SK-N-SH (cell line): ENCODE measurements at regions not wholly inside any gene's neighbourhood (a gene's known extent, or its start where the extent isn't known, plus 50 kb on each side); places are given as distances from the start of the nearest gene placed in this dataset.

ENCODE experiments used
- CTCF ChIA-PET: fragments of 300-600, 350-600 bp; formaldehyde crosslinking; extraction: SDS; loops from one replicate; lab custom pipeline; 2021; lab: Yijun Ruan, JAX
- POLR2A ChIA-PET: fragments of 350-600 bp; sonication (Branson Sonifier 250); formaldehyde crosslinking; extraction: SDS; loops from one replicate; lab custom pipeline; 2020; ENCODE audit warnings: antibody characterized with exemption, inconsistent platforms; lab: Yijun Ruan, JAX
- DNase-seq: peaks from one replicate; pipeline ENCODE4 v3.0.0; 2012
- H2AFZ ChIP-seq: fragments of 200-600 bp; sonication (generic); 2 replicates; pipeline ENCODE4 v1.8.1; 2016; ENCODE audit warnings: antibody characterized with exemption, mild to moderate bottlenecking, low read depth
- H3F3A ChIP-seq: fragments of 200-600 bp; sonication (generic); replicated peaks from 2 replicates; pipeline ENCODE3; 2016; ENCODE audit warnings: antibody characterized with exemption, mild to moderate bottlenecking; ENCODE audit not compliant: insufficient read depth
- H3K27ac ChIP-seq, 2 experiments: fragments of 200-500 bp in 1 of 2; fragments of 200-600 bp in 1 of 2; sonication (Bioruptor generic) in 1 of 2; sonication (generic), shearing (Covaris generic) in 1 of 2; 2 replicates each; pipeline versions ENCODE4 v1.5.1 to v1.6.1; 2014 to 2016; ENCODE audit warnings: low read depth in 2 of 2, inconsistent platforms in 1 of 2, low read length in 1 of 2, mild to moderate bottlenecking in 1 of 2, mixed read lengths in 1 of 2
- H3K27me3 ChIP-seq: fragments of 200-600 bp; sonication (generic), shearing (Covaris generic); 2 replicates; pipeline ENCODE4 v1.6.1; 2016; ENCODE audit warnings: mixed run types; ENCODE audit not compliant: insufficient read depth
- H3K36me3 ChIP-seq, 2 experiments: fragments of 200-500 bp in 1 of 2; fragments of 200-600 bp in 1 of 2; sonication (Bioruptor generic) in 1 of 2; sonication (generic) in 1 of 2; replicated peaks in 1 of 2; 2 replicates each; pipeline versions ENCODE3 to v1.5.1; 2014 to 2016; ENCODE audit warnings: low read length in 1 of 2, mild to moderate bottlenecking in 1 of 2; ENCODE audit not compliant: insufficient read depth in 2 of 2, control insufficient read depth in 1 of 2
- H3K4me1 ChIP-seq, 2 experiments: fragments of 200-500 bp in 1 of 2; fragments of 200-600 bp in 1 of 2; sonication (Bioruptor generic) in 1 of 2; sonication (generic), shearing (Covaris generic) in 1 of 2; 2 replicates each; pipeline versions ENCODE4 v1.5.1 to v1.6.1; 2014 to 2016; ENCODE audit warnings: low read depth in 1 of 2, low read length in 1 of 2, mixed run types in 1 of 2; ENCODE audit not compliant: insufficient read depth in 2 of 2, control insufficient read depth in 1 of 2
- H3K4me2 ChIP-seq: fragments of 200-600 bp; sonication (generic), shearing (Covaris generic); 2 replicates; pipeline ENCODE4 v1.6.1; 2017; ENCODE audit warnings: mixed run types
- H3K4me3 ChIP-seq, 2 experiments: fragments of 200-500 bp in 1 of 2; fragments of 200-600 bp in 1 of 2; sonication (Bioruptor generic) in 1 of 2; sonication (generic), shearing (Covaris generic) in 1 of 2; 2 replicates each; pipeline versions ENCODE4 v1.5.1 to v1.8.1; 2014 to 2016; ENCODE audit warnings: low read depth in 2 of 2, inconsistent platforms in 1 of 2, low read length in 1 of 2, mild to moderate bottlenecking in 1 of 2, mixed read lengths in 1 of 2, moderate library complexity in 1 of 2
- H3K79me2 ChIP-seq: fragments of 200-600 bp; sonication (generic); 2 replicates; pipeline ENCODE4 v1.8.1; 2017; ENCODE audit warnings: mild to moderate bottlenecking; ENCODE audit not compliant: insufficient read depth
- H3K9ac ChIP-seq: fragments of 200-600 bp; sonication (generic); 2 replicates; pipeline ENCODE4 v1.6.1; 2017; ENCODE audit warnings: mixed run types
- H3K9me2 ChIP-seq: fragments of 200-600 bp; sonication (generic); 2 replicates; pipeline ENCODE4 v1.6.1; 2017; ENCODE audit warnings: mixed run types
- H3K9me3 ChIP-seq: fragments of 200-600 bp; sonication (generic); 2 replicates; pipeline ENCODE4 v1.6.1; 2017; ENCODE audit warnings: mixed run types, mild to moderate bottlenecking, moderate library complexity
- H4K20me1 ChIP-seq: fragments of 200-600 bp; sonication (generic); 2 replicates; pipeline ENCODE4 v1.6.1; 2017; ENCODE audit warnings: mild to moderate bottlenecking, mixed run types; ENCODE audit not compliant: insufficient read depth
- ELF1 ChIP-seq: IDR thresholded peaks from 2 replicates; pipeline ENCODE4 v1.4.0; 2012
- EZH2phosphoT487 ChIP-seq: fragments of 200-600 bp; sonication (generic); IDR thresholded peaks from 2 replicates; pipeline ENCODE4 v1.6.1; 2017; ENCODE audit warnings: low read depth, mixed run types, mild to moderate bottlenecking, antibody characterized with exemption, moderate library complexity, borderline replicate concordance
- FOSL2 ChIP-seq: IDR thresholded peaks from 2 replicates; pipeline ENCODE4 v1.4.0; 2012; ENCODE audit warnings: low read depth, mild to moderate bottlenecking, moderate library complexity, borderline replicate concordance
- GABPA ChIP-seq: IDR thresholded peaks from 2 replicates; pipeline ENCODE4 v1.4.0; 2012; ENCODE audit warnings: low read depth, mild to moderate bottlenecking
- GATA2 ChIP-seq: sonication (generic); formaldehyde crosslinking; IDR thresholded peaks from 2 replicates; pipeline ENCODE4 v1.5.0; 2020; ENCODE audit warnings: mild to moderate bottlenecking, missing genetic modification reagents
- IRF3 ChIP-seq: fragments of 150-350 bp; IDR thresholded peaks from 2 replicates; pipeline ENCODE4 v1.6.1; 2016; ENCODE audit warnings: mild to moderate bottlenecking, low read depth, low read length
- JUND ChIP-seq: IDR thresholded peaks from 2 replicates; pipeline ENCODE4 v1.4.0; 2012
- NFIC ChIP-seq: IDR thresholded peaks from 2 replicates; pipeline ENCODE4 v1.4.0; 2012; ENCODE audit warnings: borderline replicate concordance
- PBX3 ChIP-seq: IDR thresholded peaks from 2 replicates; pipeline ENCODE4; 2012
- POLR2AphosphoS5 ChIP-seq: IDR thresholded peaks from 2 replicates; pipeline ENCODE4 v1.6.1; 2012; ENCODE audit warnings: low read depth, low read length
- RAD21 ChIP-seq: IDR thresholded peaks from 2 replicates; pipeline ENCODE4 v1.6.1; 2012; ENCODE audit warnings: mild to moderate bottlenecking, low read length
- RCOR1 ChIP-seq: fragments of 150-350 bp; IDR thresholded peaks from 2 replicates; pipeline ENCODE4 v1.6.1; 2017; ENCODE audit warnings: antibody characterized with exemption, low read length
- SMC3 ChIP-seq: IDR thresholded peaks from 2 replicates; pipeline ENCODE4 v1.6.1; 2012; ENCODE audit warnings: low read depth, low read length, improper control_type of control experiment
- TAF1 ChIP-seq: IDR thresholded peaks from 2 replicates; pipeline ENCODE4 v1.6.1; 2012; ENCODE audit warnings: low read depth, mild to moderate bottlenecking, low read length, moderate library complexity, borderline replicate concordance
- TCF12 ChIP-seq: IDR thresholded peaks from 2 replicates; pipeline ENCODE4 v1.4.0; 2012
- USF1 ChIP-seq: IDR thresholded peaks from 2 replicates; pipeline ENCODE4 v1.4.0; 2012; ENCODE audit warnings: low read depth, borderline replicate concordance
- USF2 ChIP-seq: fragments of 150-350 bp; IDR thresholded peaks from 2 replicates; pipeline ENCODE4 v1.6.1; 2017; ENCODE audit warnings: antibody characterized with exemption, low read length, low read depth, borderline replicate concordance
- YY1 ChIP-seq: IDR thresholded peaks from 2 replicates; pipeline ENCODE4 v1.4.0; 2012; ENCODE audit warnings: low read depth, mild to moderate bottlenecking
- ZBTB33 ChIP-seq: IDR thresholded peaks from 2 replicates; pipeline ENCODE4 v1.4.0; 2012; ENCODE audit warnings: low read depth, borderline replicate concordance
- WGBS: methylation state at CpG from one replicate; pipeline ENCODE4 v1.1.6; 2017; ENCODE audit warnings: low lambda C conversion rate; 5-methylcytosine and 5-hydroxymethylcytosine counted together

- Histone ChIP-seq H3K27ac (no peak overlapping the region), H3K9ac (no peak overlapping the region), H3K4me3 (no peak overlapping the region), H3K9me3 (no peaks in the 10 kb centered on the region; the same call in 1 of the 2 replicates), H3K36me3 (no peaks in the 10 kb centered on the region), H2AFZ (no peak overlapping the region), H3K4me1 (peaks cover 4% of the 10 kb centered on the region in 2 experiments; a peak in 3 of 4 replicates), H3F3A (no peaks in the 10 kb centered on the region), H3K9me2 (no peaks in the 10 kb centered on the region), H3K27me3 (no peaks in the 10 kb centered on the region), H3K79me2 (no peaks in the 10 kb centered on the region), H4K20me1 (no peaks in the 10 kb centered on the region), H3K4me2 (no peak overlapping the region)
- ChIA-PET CTCF (no interaction called here), POLR2A (no interaction called here)
- no peak for DNase-seq
- TF ChIP-seq USF1 (no peak), YY1 (no peak), GATA2 (no peak), ELF1 (no peak), EZH2phosphoT487 (no peak), NFIC (no peak), FOSL2 (no peak), PBX3 (no peak), GABPA (no peak), JUND (no peak), RAD21 (no peak), TCF12 (no peak), RCOR1 (no peak), POLR2AphosphoS5 (no peak), IRF3 (no peak)
Observed at GRCh38 chr4:125262502-125262901, 52.3 kb upstream of the FAT4 start.

- Histone ChIP-seq H3K4me3 (no peak overlapping the region), H3K4me1 (peaks cover under 1 to 2% of the 10 kb centered on the region in 2 experiments; a peak in 3 of 4 replicates), H3K36me3 (no peaks in the 10 kb centered on the region), H2AFZ (no peak overlapping the region), H3K9me2 (no peaks in the 10 kb centered on the region), H3K27me3 (no peaks in the 10 kb centered on the region), H3K79me2 (no peaks in the 10 kb centered on the region), H3K9me3 (no peaks in the 10 kb centered on the region; the same call in 1 of the 2 replicates), H3K27ac (no peak overlapping the region), H3K4me2 (no peak overlapping the region), H4K20me1 (no peaks in the 10 kb centered on the region), H3F3A (no peaks in the 10 kb centered on the region), H3K9ac (no peak overlapping the region)
- POLR2A ChIA-PET, result no interaction called here
- 93% methylated on average over 2 of the region's 2 CpGs for WGBS
- CTCF ChIA-PET, result no interaction called here
- no peak for DNase-seq
- no peak for TF ChIP-seq USF2
- no peak for TF ChIP-seq ZBTB33
- TF ChIP-seq YY1, result no peak
- no peak for TF ChIP-seq TAF1
- TF ChIP-seq SMC3, result no peak
- TF ChIP-seq IRF3, result no peak
- TF ChIP-seq POLR2AphosphoS5, result no peak
Observed at GRCh38 chr4:125262079-125262478, 52.7 kb upstream of the FAT4 start.
